ENCODE measurements at regions not wholly inside any gene's neighbourhood (a gene's known extent, or its start where the extent isn't known, plus 50 kb on each side); places are given as distances from the start of the nearest gene placed in this dataset.

- TF ChIP-seq, protein P1, sequence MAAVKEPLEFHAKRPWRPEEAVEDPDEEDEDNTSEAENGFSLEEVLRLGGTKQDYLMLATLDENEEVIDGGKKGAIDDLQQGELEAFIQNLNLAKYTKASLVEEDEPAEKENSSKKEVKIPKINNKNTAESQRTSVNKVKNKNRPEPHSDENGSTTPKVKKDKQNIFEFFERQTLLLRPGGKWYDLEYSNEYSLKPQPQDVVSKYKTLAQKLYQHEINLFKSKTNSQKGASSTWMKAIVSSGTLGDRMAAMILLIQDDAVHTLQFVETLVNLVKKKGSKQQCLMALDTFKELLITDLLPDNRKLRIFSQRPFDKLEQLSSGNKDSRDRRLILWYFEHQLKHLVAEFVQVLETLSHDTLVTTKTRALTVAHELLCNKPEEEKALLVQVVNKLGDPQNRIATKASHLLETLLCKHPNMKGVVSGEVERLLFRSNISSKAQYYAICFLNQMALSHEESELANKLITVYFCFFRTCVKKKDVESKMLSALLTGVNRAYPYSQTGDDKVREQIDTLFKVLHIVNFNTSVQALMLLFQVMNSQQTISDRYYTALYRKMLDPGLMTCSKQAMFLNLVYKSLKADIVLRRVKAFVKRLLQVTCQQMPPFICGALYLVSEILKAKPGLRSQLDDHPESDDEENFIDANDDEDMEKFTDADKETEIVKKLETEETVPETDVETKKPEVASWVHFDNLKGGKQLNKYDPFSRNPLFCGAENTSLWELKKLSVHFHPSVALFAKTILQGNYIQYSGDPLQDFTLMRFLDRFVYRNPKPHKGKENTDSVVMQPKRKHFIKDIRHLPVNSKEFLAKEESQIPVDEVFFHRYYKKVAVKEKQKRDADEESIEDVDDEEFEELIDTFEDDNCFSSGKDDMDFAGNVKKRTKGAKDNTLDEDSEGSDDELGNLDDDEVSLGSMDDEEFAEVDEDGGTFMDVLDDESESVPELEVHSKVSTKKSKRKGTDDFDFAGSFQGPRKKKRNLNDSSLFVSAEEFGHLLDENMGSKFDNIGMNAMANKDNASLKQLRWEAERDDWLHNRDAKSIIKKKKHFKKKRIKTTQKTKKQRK (IDR thresholded peaks at IDR 0.05; ENCODE audit: low read depth, low read length), result no peak
These were observed 76.5 kb upstream of the BCL6 start (continued) for GRCh38 chr3:187821616-187822317.

GRCh38 chr3:187822402-187822801 is 77.1 kb upstream of the BCL6 start:
- RAD21 ChIA-PET (ENCODE audit: unreplicated experiment), result no interaction called here
- Histone ChIP-seq H3K79me2 (ENCODE audit: control insufficient read depth, insufficient read depth, low read length) (no peaks in the 10 kb centered on the region), H3K9me3 (replicated peaks; ENCODE audit: control insufficient read depth, insufficient read depth, low read length) (no peaks in the 10 kb centered on the region), H3K27me3 (replicated peaks in 1 of 2; ENCODE audit: control insufficient read depth in 2 of 2, insufficient read depth in 2 of 2, low read length in 1 of 2) (peaks cover 0 to 5% of the 10 kb centered on the region in 2 experiments; a peak in 1 of 4 replicates), H2AFZ (ENCODE audit: control insufficient read depth, low read depth, low read length) (no peak overlapping the region), H3K4me1 (ENCODE audit: control insufficient read depth, insufficient read depth, low read length) (no peaks in the 10 kb centered on the region), H4K20me1 (ENCODE audit: control insufficient read depth, insufficient read depth) (no peaks in the 10 kb centered on the region), H3K9ac (ENCODE audit: control insufficient read depth, insufficient read depth, low read length) (no peak overlapping the region), H3K4me3 (no peak overlapping the region), H3K4me2 (ENCODE audit: control insufficient read depth, insufficient read depth) (no peak overlapping the region), H3K27ac (ENCODE audit: control insufficient read depth, insufficient read depth) (no peak overlapping the region), H3K36me3 (ENCODE audit: control insufficient read depth in 2 of 2, insufficient read depth in 2 of 2, low read length in 1 of 2) (no peaks in the 10 kb centered on the region)
- DNase-seq (ENCODE audit: low read depth, low spot score), result no peak
- POLR2A ChIA-PET, result no interaction called here
- intact Hi-C loops (cut with micrococcal nuclease; ENCODE audit: unreplicated experiment) (no loop called here), in situ Hi-C loops (cut with MboI) (no loop called here)
- no TSS peak for BruUV-seq (replicated peaks)
- peak; percentile 23; the same call in 1 of the 3 replicates for ATAC-seq
- FAIRE-seq, result no peak
- SMC1A ChIA-PET (ENCODE audit: uncharacterized antibody, unreplicated experiment), result interaction anchor here (1.9 kb wide), 1 partner anchor 22 kb away, joined by 6 read pairs; no protein-coding TSS in a partner anchor
- TF ChIP-seq BRCA1 (IDR thresholded peaks at IDR 0.05; ENCODE audit: low read depth, low read length) (no peak), BACH1 (IDR thresholded peaks at IDR 0.05; ENCODE audit: borderline replicate concordance) (no peak), MYC (IDR thresholded peaks at IDR 0.05; ENCODE audit: insufficient read depth, insufficient read length, insufficient replicate concordance, low read length, severe bottlenecking) (no peak), PAX5 (IDR thresholded peaks at IDR 0.05; ENCODE audit: borderline replicate concordance, low read depth, low read length) (no peak)
- CTCF ChIA-PET, result no interaction called here
